ENCODE measurements at regions not wholly inside any gene's neighbourhood (a gene's known extent, or its start where the extent isn't known, plus 50 kb on each side); places are given as distances from the start of the nearest gene placed in this dataset.

- no peak overlapping the region for H3K4me3 ChIP-seq (ENCODE audit: low read depth, low read length)
- TF ChIP-seq CTCF (IDR thresholded peaks at IDR 0.05; ENCODE audit: borderline replicate concordance, insufficient read depth, low read depth, low read length), result no peak
Measured at GRCh38 chr11:116104498-116105174, 600.4 kb upstream of the CADM1 start.

GRCh38 chr11:116101902-116102301 lies 597.7 kb upstream of the CADM1 start:
- no peak for TF ChIP-seq CTCF (IDR thresholded peaks at IDR 0.05; ENCODE audit: borderline replicate concordance, insufficient read depth, low read depth, low read length)
- no peak overlapping the region for H3K4me3 ChIP-seq (ENCODE audit: low read depth, low read length)

GRCh38 chr11:116100016-116100415 lies 595.8 kb upstream of the CADM1 start:
- H3K4me3 ChIP-seq (ENCODE audit: low read depth, low read length), result no peak overlapping the region
- no peak for TF ChIP-seq CTCF (IDR thresholded peaks at IDR 0.05; ENCODE audit: borderline replicate concordance, insufficient read depth, low read depth, low read length)

- no peak for TF ChIP-seq CTCF (IDR thresholded peaks at IDR 0.05; ENCODE audit: borderline replicate concordance, insufficient read depth, low read depth, low read length)
- H3K4me3 ChIP-seq (ENCODE audit: low read depth, low read length), result no peak overlapping the region
Measured at GRCh38 chr11:116099541-116099940, 595.3 kb upstream of the CADM1 start.

GRCh38 chr11:116096272-116096995 lies 592.2 kb upstream of the CADM1 start:
- no peak overlapping the region for H3K4me3 ChIP-seq (ENCODE audit: low read depth, low read length)
- no peak for TF ChIP-seq CTCF (IDR thresholded peaks at IDR 0.05; ENCODE audit: borderline replicate concordance, insufficient read depth, low read depth, low read length)

- no peak overlapping the region for H3K4me3 ChIP-seq (ENCODE audit: low read depth, low read length)
- no peak for TF ChIP-seq CTCF (IDR thresholded peaks at IDR 0.05; ENCODE audit: borderline replicate concordance, insufficient read depth, low read depth, low read length)
Measured at GRCh38 chr11:116093481-116094270, 589.5 kb upstream of the CADM1 start.

Measured in GM12875 (cell line).